GM23338 (cell line): ENCODE measurements at regions not wholly inside any gene's neighbourhood (a gene's known extent, or its start where the extent isn't known, plus 50 kb on each side); places are given as distances from the start of the nearest gene placed in this dataset.

ENCODE experiments used
- ATAC-seq: fragments of 200-7000 bp; cut with Tn5 transposase; 3 replicates; pipeline ENCODE4 v1.9.1; 2020
- DNase-seq: peaks from one replicate; pipeline ENCODE4 v3.0.0-alpha.2; 2015; ENCODE audit warnings: low spot score
- H2AFZ ChIP-seq: fragments of 200-600 bp; sonication (generic); 2 replicates; pipeline ENCODE4 v1.8.0; 2016; ENCODE audit warnings: antibody characterized with exemption, mild to moderate bottlenecking, moderate library complexity
- H3F3A ChIP-seq: fragments of 200-600 bp; sonication (generic); replicated peaks from 2 replicates; pipeline ENCODE4 v1.8.0; 2017; ENCODE audit warnings: antibody characterized with exemption, mixed run types, low read depth
- H3K27ac ChIP-seq: fragments of 200-600 bp; sonication (generic); 2 replicates; pipeline ENCODE4 v1.6.1; 2016; ENCODE audit warnings: low read depth
- H3K27me3 ChIP-seq: fragments of 200-600 bp; sonication (generic); 2 replicates; pipeline ENCODE4 v1.8.0; 2016; ENCODE audit warnings: mild to moderate bottlenecking, mixed run types, moderate library complexity; ENCODE audit not compliant: insufficient read depth
- H3K36me3 ChIP-seq: fragments of 200-600 bp; sonication (generic); 2 replicates; pipeline ENCODE4 v1.8.0; 2016; ENCODE audit warnings: mild to moderate bottlenecking; ENCODE audit not compliant: insufficient read depth
- H3K4me1 ChIP-seq: fragments of 200-600 bp; sonication (generic); 2 replicates; pipeline ENCODE4 v1.8.0; 2016; ENCODE audit warnings: mild to moderate bottlenecking, moderate library complexity; ENCODE audit not compliant: insufficient read depth
- H3K4me2 ChIP-seq: fragments of 200-600 bp; sonication (generic); 2 replicates; pipeline ENCODE4 v1.7.1; 2017; ENCODE audit warnings: mixed run types
- H3K4me3 ChIP-seq: fragments of 200-600 bp; sonication (generic); 2 replicates; pipeline ENCODE4 v1.6.1; 2016; ENCODE audit warnings: mixed run types
- H3K79me2 ChIP-seq: fragments of 200-600 bp; sonication (generic); replicated peaks from 2 replicates; pipeline ENCODE4 v1.8.0; 2017; ENCODE audit warnings: mild to moderate bottlenecking; ENCODE audit not compliant: insufficient read depth
- H3K9me2 ChIP-seq: fragments of 200-600 bp; sonication (generic); 2 replicates; pipeline ENCODE4 v1.8.0; 2017; ENCODE audit not compliant: insufficient read depth
- H4K20me1 ChIP-seq: fragments of 200-600 bp; sonication (generic); replicated peaks from 2 replicates; pipeline ENCODE4 v1.8.0; 2017; ENCODE audit warnings: mild to moderate bottlenecking; ENCODE audit not compliant: insufficient read depth
- H3K27ac Mint-ChIP-seq: 2 replicates; pipeline ENCODE4 v1.8.0; 2020; ENCODE audit warnings: inconsistent platforms, mild to moderate bottlenecking, moderate library complexity, mixed read lengths
- H3K27me3 Mint-ChIP-seq: 3 replicates; pipeline ENCODE4 v1.8.0; 2022; ENCODE audit warnings: low read depth, mild to moderate bottlenecking, moderate library complexity, mixed read lengths, inconsistent platforms; ENCODE audit not compliant: insufficient read depth, poor library complexity
- H3K36me3 Mint-ChIP-seq: 3 replicates; pipeline ENCODE4 v1.8.0; 2021; ENCODE audit warnings: low read depth, mild to moderate bottlenecking, inconsistent platforms, moderate library complexity, mixed read lengths
- H3K4me1 Mint-ChIP-seq: 3 replicates; pipeline ENCODE4 v1.8.0; 2020; ENCODE audit warnings: mild to moderate bottlenecking, inconsistent platforms, mixed read lengths
- H3K4me3 Mint-ChIP-seq: 3 replicates; pipeline ENCODE4 v1.8.0; 2021; ENCODE audit warnings: moderate library complexity, mild to moderate bottlenecking, inconsistent platforms, mixed read lengths
- H3K9me3 Mint-ChIP-seq: 3 replicates; pipeline ENCODE4 v1.8.0; 2020; ENCODE audit warnings: moderate library complexity, mild to moderate bottlenecking, inconsistent platforms, mixed read lengths
- CREB1 ChIP-seq: fragments of 250-450 bp; sonication (Bioruptor Pico); IDR thresholded peaks from 2 replicates; pipeline ENCODE4 v1.5.0; 2020; ENCODE audit warnings: low read depth, mild to moderate bottlenecking, moderate library complexity
- EZH2 ChIP-seq: fragments of 200-600 bp; sonication (generic); IDR thresholded peaks from one replicate; pipeline ENCODE4 v1.8.0; 2017; ENCODE audit warnings: antibody characterized with exemption, mild to moderate bottlenecking, low read depth; ENCODE audit not compliant: unreplicated experiment
- REST ChIP-seq: IDR thresholded peaks from one replicate; pipeline ENCODE4 v1.6.1; 2018; ENCODE audit warnings: antibody characterized with exemption; ENCODE audit not compliant: unreplicated experiment
- ZNF114 ChIP-seq: fragments of 250-450 bp; sonication (Bioruptor Pico); IDR thresholded peaks from 2 replicates; pipeline ENCODE4 v1.5.0; 2020; ENCODE audit warnings: mild to moderate bottlenecking, moderate library complexity
- TF ChIP-seq, protein P1 (sequence below): fragments of 250-450 bp; sonication (Bioruptor Pico); IDR thresholded peaks from 2 replicates; pipeline ENCODE4 v1.5.0; 2020; ENCODE audit warnings: mild to moderate bottlenecking, moderate library complexity

DNA sequence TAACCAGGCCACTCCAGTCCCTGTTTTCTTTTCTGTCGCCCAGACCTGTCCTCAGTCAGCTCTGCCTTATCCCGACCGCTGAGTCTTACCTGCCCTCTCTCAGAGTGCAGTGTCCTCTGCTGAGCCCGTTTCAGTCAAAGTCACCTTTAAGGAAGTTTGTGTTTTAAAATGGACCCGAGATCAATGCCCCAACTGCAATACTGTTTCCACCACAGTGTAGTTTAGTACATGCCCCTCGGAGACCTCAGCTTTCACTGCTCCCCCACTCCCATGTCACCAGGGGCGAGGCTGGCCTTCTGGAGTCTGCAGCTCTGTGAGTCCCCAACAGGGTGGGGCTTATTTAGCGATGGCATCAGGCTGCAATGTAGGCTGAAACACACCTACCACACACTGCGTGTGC lies 248.4 kb upstream of the TSHZ3 start:
- no peaks in the 10 kb centered on the region for H3K27me3 ChIP-seq
- TF ChIP-seq, protein P1, sequence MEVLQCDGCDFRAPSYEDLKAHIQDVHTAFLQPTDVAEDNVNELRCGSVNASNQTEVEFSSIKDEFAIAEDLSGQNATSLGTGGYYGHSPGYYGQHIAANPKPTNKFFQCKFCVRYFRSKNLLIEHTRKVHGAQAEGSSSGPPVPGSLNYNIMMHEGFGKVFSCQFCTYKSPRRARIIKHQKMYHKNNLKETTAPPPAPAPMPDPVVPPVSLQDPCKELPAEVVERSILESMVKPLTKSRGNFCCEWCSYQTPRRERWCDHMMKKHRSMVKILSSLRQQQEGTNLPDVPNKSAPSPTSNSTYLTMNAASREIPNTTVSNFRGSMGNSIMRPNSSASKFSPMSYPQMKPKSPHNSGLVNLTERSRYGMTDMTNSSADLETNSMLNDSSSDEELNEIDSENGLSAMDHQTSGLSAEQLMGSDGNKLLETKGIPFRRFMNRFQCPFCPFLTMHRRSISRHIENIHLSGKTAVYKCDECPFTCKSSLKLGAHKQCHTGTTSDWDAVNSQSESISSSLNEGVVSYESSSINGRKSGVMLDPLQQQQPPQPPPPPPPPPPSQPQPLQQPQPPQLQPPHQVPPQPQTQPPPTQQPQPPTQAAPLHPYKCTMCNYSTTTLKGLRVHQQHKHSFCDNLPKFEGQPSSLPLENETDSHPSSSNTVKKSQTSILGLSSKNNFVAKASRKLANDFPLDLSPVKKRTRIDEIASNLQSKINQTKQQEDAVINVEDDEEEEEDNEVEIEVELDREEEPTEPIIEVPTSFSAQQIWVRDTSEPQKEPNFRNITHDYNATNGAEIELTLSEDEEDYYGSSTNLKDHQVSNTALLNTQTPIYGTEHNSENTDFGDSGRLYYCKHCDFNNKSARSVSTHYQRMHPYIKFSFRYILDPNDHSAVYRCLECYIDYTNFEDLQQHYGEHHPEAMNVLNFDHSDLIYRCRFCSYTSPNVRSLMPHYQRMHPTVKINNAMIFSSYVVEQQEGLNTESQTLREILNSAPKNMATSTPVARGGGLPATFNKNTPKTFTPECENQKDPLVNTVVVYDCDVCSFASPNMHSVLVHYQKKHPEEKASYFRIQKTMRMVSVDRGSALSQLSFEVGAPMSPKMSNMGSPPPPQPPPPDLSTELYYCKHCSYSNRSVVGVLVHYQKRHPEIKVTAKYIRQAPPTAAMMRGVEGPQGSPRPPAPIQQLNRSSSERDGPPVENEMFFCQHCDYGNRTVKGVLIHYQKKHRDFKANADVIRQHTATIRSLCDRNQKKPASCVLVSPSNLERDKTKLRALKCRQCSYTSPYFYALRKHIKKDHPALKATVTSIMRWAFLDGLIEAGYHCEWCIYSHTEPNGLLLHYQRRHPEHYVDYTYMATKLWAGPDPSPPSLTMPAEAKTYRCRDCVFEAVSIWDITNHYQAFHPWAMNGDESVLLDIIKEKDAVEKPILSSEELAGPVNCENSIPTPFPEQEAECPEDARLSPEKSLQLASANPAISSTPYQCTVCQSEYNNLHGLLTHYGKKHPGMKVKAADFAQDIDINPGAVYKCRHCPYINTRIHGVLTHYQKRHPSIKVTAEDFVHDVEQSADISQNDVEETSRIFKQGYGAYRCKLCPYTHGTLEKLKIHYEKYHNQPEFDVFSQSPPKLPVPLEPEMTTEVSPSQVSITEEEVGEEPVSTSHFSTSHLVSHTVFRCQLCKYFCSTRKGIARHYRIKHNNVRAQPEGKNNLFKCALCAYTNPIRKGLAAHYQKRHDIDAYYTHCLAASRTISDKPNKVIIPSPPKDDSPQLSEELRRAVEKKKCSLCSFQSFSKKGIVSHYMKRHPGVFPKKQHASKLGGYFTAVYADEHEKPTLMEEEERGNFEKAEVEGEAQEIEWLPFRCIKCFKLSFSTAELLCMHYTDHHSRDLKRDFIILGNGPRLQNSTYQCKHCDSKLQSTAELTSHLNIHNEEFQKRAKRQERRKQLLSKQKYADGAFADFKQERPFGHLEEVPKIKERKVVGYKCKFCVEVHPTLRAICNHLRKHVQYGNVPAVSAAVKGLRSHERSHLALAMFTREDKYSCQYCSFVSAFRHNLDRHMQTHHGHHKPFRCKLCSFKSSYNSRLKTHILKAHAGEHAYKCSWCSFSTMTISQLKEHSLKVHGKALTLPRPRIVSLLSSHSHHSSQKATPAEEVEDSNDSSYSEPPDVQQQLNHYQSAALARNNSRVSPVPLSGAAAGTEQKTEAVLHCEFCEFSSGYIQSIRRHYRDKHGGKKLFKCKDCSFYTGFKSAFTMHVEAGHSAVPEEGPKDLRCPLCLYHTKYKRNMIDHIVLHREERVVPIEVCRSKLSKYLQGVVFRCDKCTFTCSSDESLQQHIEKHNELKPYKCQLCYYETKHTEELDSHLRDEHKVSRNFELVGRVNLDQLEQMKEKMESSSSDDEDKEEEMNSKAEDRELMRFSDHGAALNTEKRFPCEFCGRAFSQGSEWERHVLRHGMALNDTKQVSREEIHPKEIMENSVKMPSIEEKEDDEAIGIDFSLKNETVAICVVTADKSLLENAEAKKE = no peak
- TF ChIP-seq EZH2 (no peak), CREB1 (CRISPR knock-in tag) (no peak), REST (no peak), ZNF114 (CRISPR knock-in tag) (no peak)

More for the DNA sequence above, 248.4 kb upstream of the TSHZ3 start:
- Mint-ChIP-seq H3K4me3 (no peak overlapping the region), H3K27ac (no peak overlapping the region), H3K9me3 (no peaks in the 10 kb centered on the region; the same call in 2 of the 3 replicates), H3K4me1 (peaks cover 9% of the 10 kb centered on the region; the same call in 2 of the 3 replicates), H3K27me3 (peaks cover 9% of the 10 kb centered on the region), H3K36me3 (no peaks in the 10 kb centered on the region)
- H3K4me2 ChIP-seq = no peak overlapping the region
- H3F3A ChIP-seq = no peaks in the 10 kb centered on the region
- H2AFZ ChIP-seq = no peak overlapping the region
- DNase-seq = no peak
- no peak overlapping the region for H3K27ac ChIP-seq
- H3K36me3 ChIP-seq = no peaks in the 10 kb centered on the region
- H3K9me2 ChIP-seq = peaks cover 1% of the 10 kb centered on the region; the same call in 1 of the 2 replicates
- H4K20me1 ChIP-seq = no peaks in the 10 kb centered on the region
- no peaks in the 10 kb centered on the region for H3K4me1 ChIP-seq
- ATAC-seq = no peak
- H3K79me2 ChIP-seq = no peaks in the 10 kb centered on the region
- no peak overlapping the region for H3K4me3 ChIP-seq
